ENCODE measurements at regions not wholly inside any gene's neighbourhood (a gene's known extent, or its start where the extent isn't known, plus 50 kb on each side); places are given as distances from the start of the nearest gene placed in this dataset.

GRCh38 chr20:50247196-50248094 lies 56.8 kb downstream of the CEBPB start:
- TF ChIP-seq ZNF274 (IDR thresholded peaks at IDR 0.05; ENCODE audit: low read depth, low read length) = no peak
- no peak for TF ChIP-seq YY1 (IDR thresholded peaks at IDR 0.05; ENCODE audit: insufficient read depth, insufficient read length)

Data from NT2/D1 (cell line).